ENCODE measurements at regions not wholly inside any gene's neighbourhood (a gene's known extent, or its start where the extent isn't known, plus 50 kb on each side); places are given as distances from the start of the nearest gene placed in this dataset.

DNA sequence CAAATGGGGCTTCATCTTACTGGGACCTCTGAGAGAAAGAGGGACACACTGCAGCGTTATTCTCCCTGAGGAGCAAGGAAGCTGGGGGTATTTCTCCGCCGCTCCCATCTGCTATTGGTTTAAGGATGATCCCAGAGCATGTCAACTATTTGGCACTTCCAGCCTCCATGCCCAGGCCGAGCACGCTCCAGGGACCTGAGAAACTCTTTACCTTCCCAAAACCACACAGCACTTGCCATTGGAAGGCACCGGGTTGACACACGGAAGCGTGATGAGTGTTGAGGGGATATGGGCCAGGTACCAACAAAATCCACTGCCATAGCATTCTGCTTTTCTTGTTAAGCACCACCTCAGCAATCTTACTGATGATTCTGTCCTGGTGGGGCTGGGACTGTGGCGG lies 92.4 kb upstream of the SLC24A3 start:
- no peaks in the 10 kb centered on the region for H3K4me1 ChIP-seq
- H3K9me3 ChIP-seq = no peaks in the 10 kb centered on the region
- intact Hi-C loops (cut with DNase I; ENCODE audit: low total_unique reads) = no loop called here
- H3K4me3 ChIP-seq = no peak overlapping the region
- H3K27ac ChIP-seq = no peak overlapping the region
- no peaks in the 10 kb centered on the region for H3K27me3 ChIP-seq
- H3K36me3 ChIP-seq = no peaks in the 10 kb centered on the region
- no peak for TF ChIP-seq POLR2AphosphoS5 (IDR thresholded peaks at IDR 0.05)
- TF ChIP-seq POLR2A (IDR thresholded peaks at IDR 0.05) = no peak
- TF ChIP-seq, protein P1, sequence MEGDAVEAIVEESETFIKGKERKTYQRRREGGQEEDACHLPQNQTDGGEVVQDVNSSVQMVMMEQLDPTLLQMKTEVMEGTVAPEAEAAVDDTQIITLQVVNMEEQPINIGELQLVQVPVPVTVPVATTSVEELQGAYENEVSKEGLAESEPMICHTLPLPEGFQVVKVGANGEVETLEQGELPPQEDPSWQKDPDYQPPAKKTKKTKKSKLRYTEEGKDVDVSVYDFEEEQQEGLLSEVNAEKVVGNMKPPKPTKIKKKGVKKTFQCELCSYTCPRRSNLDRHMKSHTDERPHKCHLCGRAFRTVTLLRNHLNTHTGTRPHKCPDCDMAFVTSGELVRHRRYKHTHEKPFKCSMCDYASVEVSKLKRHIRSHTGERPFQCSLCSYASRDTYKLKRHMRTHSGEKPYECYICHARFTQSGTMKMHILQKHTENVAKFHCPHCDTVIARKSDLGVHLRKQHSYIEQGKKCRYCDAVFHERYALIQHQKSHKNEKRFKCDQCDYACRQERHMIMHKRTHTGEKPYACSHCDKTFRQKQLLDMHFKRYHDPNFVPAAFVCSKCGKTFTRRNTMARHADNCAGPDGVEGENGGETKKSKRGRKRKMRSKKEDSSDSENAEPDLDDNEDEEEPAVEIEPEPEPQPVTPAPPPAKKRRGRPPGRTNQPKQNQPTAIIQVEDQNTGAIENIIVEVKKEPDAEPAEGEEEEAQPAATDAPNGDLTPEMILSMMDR (IDR thresholded peaks at IDR 0.05) = no peak
- no peak for DNase-seq (ENCODE audit: low spot score in 2 of 2)

DNA sequence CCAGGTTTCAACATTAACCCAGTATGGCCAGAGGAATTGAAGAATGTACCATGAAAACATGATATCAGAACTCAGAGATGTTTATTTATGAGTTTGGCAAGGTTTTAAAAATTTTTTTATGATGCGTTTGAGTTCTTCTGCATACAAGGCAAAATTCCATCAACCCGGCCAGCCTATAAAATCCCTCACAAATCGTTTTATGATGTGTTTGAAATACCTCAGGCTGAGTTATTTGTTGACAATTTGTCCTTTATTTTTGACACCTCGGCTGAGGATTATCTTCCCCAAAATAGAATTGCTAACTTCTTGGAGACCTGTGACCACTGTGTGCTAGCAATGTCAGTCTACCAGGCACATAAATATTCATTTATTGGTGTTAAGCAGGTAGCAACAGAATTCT lies 91.9 kb upstream of the SLC24A3 start:
- TF ChIP-seq, protein P1 (IDR thresholded peaks at IDR 0.05) = no peak
- TF ChIP-seq POLR2A (IDR thresholded peaks at IDR 0.05) (no peak), POLR2AphosphoS5 (IDR thresholded peaks at IDR 0.05) (no peak)
- Histone ChIP-seq H3K9me3 (no peaks in the 10 kb centered on the region), H3K27me3 (no peaks in the 10 kb centered on the region), H3K36me3 (no peaks in the 10 kb centered on the region), H3K27ac (no peak overlapping the region), H3K4me1 (no peaks in the 10 kb centered on the region), H3K4me3 (no peak overlapping the region)
- intact Hi-C loops (cut with DNase I; ENCODE audit: low total_unique reads) = no loop called here
- DNase-seq (ENCODE audit: low spot score in 2 of 2) = no peak

GRCh38 chr20:19121463-19121862 lies 91.0 kb upstream of the SLC24A3 start:
- intact Hi-C loops (cut with DNase I; ENCODE audit: low total_unique reads) = no loop called here

GRCh38 chr20:19121916-19122315 lies 90.5 kb upstream of the SLC24A3 start:
- H3K4me3 ChIP-seq = no peak overlapping the region
- H3K27me3 ChIP-seq = no peaks in the 10 kb centered on the region
- no peaks in the 10 kb centered on the region for H3K4me1 ChIP-seq
- DNase-seq (ENCODE audit: low spot score in 2 of 2) = no peak
- intact Hi-C loops (cut with DNase I; ENCODE audit: low total_unique reads) = no loop called here
- no peak for TF ChIP-seq POLR2A (IDR thresholded peaks at IDR 0.05)
- TF ChIP-seq, protein P1 (IDR thresholded peaks at IDR 0.05) = no peak
- no peak for TF ChIP-seq POLR2AphosphoS5 (IDR thresholded peaks at IDR 0.05)
- no peaks in the 10 kb centered on the region for H3K9me3 ChIP-seq
- H3K27ac ChIP-seq = peak overlapping the region in 1 of 2 donors; percentile 15
- H3K36me3 ChIP-seq = no peaks in the 10 kb centered on the region

More at GRCh38 chr20:19121463-19121862, 91.0 kb upstream of the SLC24A3 start:
- no peaks in the 10 kb centered on the region for H3K27me3 ChIP-seq
- H3K4me1 ChIP-seq = no peaks in the 10 kb centered on the region
- H3K36me3 ChIP-seq = no peaks in the 10 kb centered on the region
- TF ChIP-seq, protein P1 (IDR thresholded peaks at IDR 0.05) = no peak
- TF ChIP-seq POLR2A (IDR thresholded peaks at IDR 0.05) (no peak), POLR2AphosphoS5 (IDR thresholded peaks at IDR 0.05) (no peak)
- no peak overlapping the region for H3K4me3 ChIP-seq
- H3K27ac ChIP-seq = no peak overlapping the region
- DNase-seq (ENCODE audit: low spot score in 2 of 2) = no peak
- H3K9me3 ChIP-seq = no peaks in the 10 kb centered on the region

DNA sequence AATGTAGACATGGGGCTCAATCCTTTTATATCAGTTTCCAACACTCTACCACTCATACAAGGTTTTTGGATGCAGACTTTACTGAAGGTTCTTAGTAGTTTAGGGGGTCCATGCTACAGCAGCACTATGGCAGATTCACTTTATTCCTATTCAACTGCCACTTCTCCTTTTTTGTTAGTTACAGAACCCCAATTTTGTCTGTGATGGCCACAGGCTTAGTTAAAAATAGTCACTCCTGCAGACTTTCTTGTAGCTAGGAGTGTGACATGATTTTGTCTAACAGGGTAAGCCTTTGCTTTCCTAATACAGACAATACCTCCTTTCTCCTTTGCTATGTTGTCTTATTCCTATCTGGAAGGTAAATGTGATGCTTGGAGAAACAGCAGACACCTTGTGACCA lies 90.0 kb upstream of the SLC24A3 start:
- H3K27me3 ChIP-seq = no peaks in the 10 kb centered on the region
- no peaks in the 10 kb centered on the region for H3K36me3 ChIP-seq
- no peak for DNase-seq (ENCODE audit: low spot score in 2 of 2)
- intact Hi-C loops (cut with DNase I; ENCODE audit: low total_unique reads) = no loop called here
- H3K9me3 ChIP-seq = no peaks in the 10 kb centered on the region
- peak overlapping the region in 1 of 2 donors; percentile 15 for H3K27ac ChIP-seq
- H3K4me3 ChIP-seq = no peak overlapping the region
- no peaks in the 10 kb centered on the region for H3K4me1 ChIP-seq
- no peak for TF ChIP-seq POLR2AphosphoS5 (IDR thresholded peaks at IDR 0.05)

GRCh38 chr20:19125508-19125907 lies 86.9 kb upstream of the SLC24A3 start:
- no peak for DNase-seq (ENCODE audit: low spot score in 2 of 2)
- intact Hi-C loops (cut with DNase I; ENCODE audit: low total_unique reads) = no loop called here

More at GRCh38 chr20:19125508-19125907, 86.9 kb upstream of the SLC24A3 start:
- H3K4me3 ChIP-seq = no peak overlapping the region
- H3K4me1 ChIP-seq = no peaks in the 10 kb centered on the region
- TF ChIP-seq POLR2A (IDR thresholded peaks at IDR 0.05) (no peak), POLR2AphosphoS5 (IDR thresholded peaks at IDR 0.05) (no peak)
- TF ChIP-seq, protein P1 (IDR thresholded peaks at IDR 0.05) = no peak
- H3K9me3 ChIP-seq = no peaks in the 10 kb centered on the region
- H3K27me3 ChIP-seq = no peaks in the 10 kb centered on the region
- no peak overlapping the region for H3K27ac ChIP-seq
- no peaks in the 10 kb centered on the region for H3K36me3 ChIP-seq

Measured in breast epithelium (tissue), 4 donors.